Astrocyte (in vitro differentiated cells and primary cell): ENCODE measurements at regions not wholly inside any gene's neighbourhood (a gene's known extent, or its start where the extent isn't known, plus 50 kb on each side); places are given as distances from the start of the nearest gene placed in this dataset.

ENCODE experiments used
- DNase-seq: peaks from one replicate; pipeline ENCODE4 v3.0.0-alpha.2; 2010; ENCODE audit warnings: low read depth
- FAIRE-seq: peaks from 2 replicates; lab custom pipeline; 2011; peaks lifted over from hg19 to GRCh38; lab: Jason Lieb, UNC
- H2AFZ ChIP-seq: 2 replicates; pipeline ENCODE4 v1.6.0; 2012; ENCODE audit warnings: low read depth, low read length, inconsistent platforms
- H3K27ac ChIP-seq: 2 replicates; pipeline ENCODE4 v1.5.1; 2011; ENCODE audit warnings: low read depth, low read length, inconsistent platforms
- H3K27me3 ChIP-seq: 2 replicates; pipeline ENCODE4 v1.6.0; 2011; ENCODE audit warnings: low read length, inconsistent platforms; ENCODE audit not compliant: insufficient read depth
- H3K36me3 ChIP-seq: 2 replicates; pipeline ENCODE4 v1.5.1; 2011; ENCODE audit warnings: low read length, inconsistent platforms; ENCODE audit not compliant: insufficient read depth
- H3K4me1 ChIP-seq: 2 replicates; pipeline ENCODE4 v1.5.1; 2011; ENCODE audit warnings: low read length, inconsistent platforms; ENCODE audit not compliant: insufficient read depth
- H3K4me2 ChIP-seq: 2 replicates; pipeline ENCODE4 v1.6.0; 2012; ENCODE audit warnings: low read length, inconsistent platforms
- H3K4me3 ChIP-seq: 2 replicates; pipeline ENCODE4 v1.5.1; 2011; ENCODE audit warnings: low read depth, mild to moderate bottlenecking, low read length, inconsistent platforms; ENCODE audit not compliant: insufficient read depth
- H3K79me2 ChIP-seq: 2 replicates; pipeline ENCODE4 v1.6.0; 2012; ENCODE audit warnings: mild to moderate bottlenecking, low read length, inconsistent platforms; ENCODE audit not compliant: insufficient read depth
- H3K9ac ChIP-seq: 2 replicates; pipeline ENCODE4 v1.6.0; 2012; ENCODE audit warnings: mild to moderate bottlenecking, low read length, inconsistent platforms
- H3K9me3 ChIP-seq: 2 replicates; pipeline ENCODE4 v1.5.1; 2012; ENCODE audit warnings: low read depth, mild to moderate bottlenecking, low read length, inconsistent platforms; ENCODE audit not compliant: insufficient read depth
- H4K20me1 ChIP-seq: 2 replicates; pipeline ENCODE4 v1.6.0; 2012; ENCODE audit warnings: low read length, inconsistent platforms; ENCODE audit not compliant: insufficient read depth
- H3K27ac Mint-ChIP-seq: one replicate; pipeline ENCODE4 v1.8.0; 2021; ENCODE audit warnings: mild to moderate bottlenecking, mixed read lengths; ENCODE audit not compliant: unreplicated experiment
- H3K27me3 Mint-ChIP-seq: one replicate; pipeline ENCODE4 v1.8.0; 2021; ENCODE audit warnings: low read depth, mixed read lengths; ENCODE audit not compliant: unreplicated experiment
- H3K36me3 Mint-ChIP-seq: one replicate; pipeline ENCODE4 v1.8.0; 2021; ENCODE audit warnings: low read depth, mixed read lengths; ENCODE audit not compliant: unreplicated experiment
- H3K4me1 Mint-ChIP-seq: one replicate; pipeline ENCODE4 v1.8.0; 2021; ENCODE audit warnings: low read depth, mixed read lengths; ENCODE audit not compliant: unreplicated experiment
- H3K4me3 Mint-ChIP-seq: one replicate; pipeline ENCODE4 v1.8.0; 2021; ENCODE audit warnings: mild to moderate bottlenecking, moderate library complexity, mixed read lengths; ENCODE audit not compliant: unreplicated experiment
- H3K9me3 Mint-ChIP-seq: one replicate; pipeline ENCODE4 v1.8.0; 2021; ENCODE audit warnings: mild to moderate bottlenecking, mixed read lengths; ENCODE audit not compliant: unreplicated experiment
- EZH2 ChIP-seq: IDR thresholded peaks from 2 replicates; pipeline ENCODE4 v1.6.1; 2012; ENCODE audit warnings: mild to moderate bottlenecking, low read length, inconsistent platforms; ENCODE audit not compliant: insufficient read depth
- TF ChIP-seq, protein P1 (sequence below): IDR thresholded peaks from 2 replicates; pipeline ENCODE4 v1.5.1; 2011; ENCODE audit warnings: low read depth, mild to moderate bottlenecking, inconsistent platforms, low read length, moderate library complexity; ENCODE audit not compliant: insufficient read depth

DNA sequence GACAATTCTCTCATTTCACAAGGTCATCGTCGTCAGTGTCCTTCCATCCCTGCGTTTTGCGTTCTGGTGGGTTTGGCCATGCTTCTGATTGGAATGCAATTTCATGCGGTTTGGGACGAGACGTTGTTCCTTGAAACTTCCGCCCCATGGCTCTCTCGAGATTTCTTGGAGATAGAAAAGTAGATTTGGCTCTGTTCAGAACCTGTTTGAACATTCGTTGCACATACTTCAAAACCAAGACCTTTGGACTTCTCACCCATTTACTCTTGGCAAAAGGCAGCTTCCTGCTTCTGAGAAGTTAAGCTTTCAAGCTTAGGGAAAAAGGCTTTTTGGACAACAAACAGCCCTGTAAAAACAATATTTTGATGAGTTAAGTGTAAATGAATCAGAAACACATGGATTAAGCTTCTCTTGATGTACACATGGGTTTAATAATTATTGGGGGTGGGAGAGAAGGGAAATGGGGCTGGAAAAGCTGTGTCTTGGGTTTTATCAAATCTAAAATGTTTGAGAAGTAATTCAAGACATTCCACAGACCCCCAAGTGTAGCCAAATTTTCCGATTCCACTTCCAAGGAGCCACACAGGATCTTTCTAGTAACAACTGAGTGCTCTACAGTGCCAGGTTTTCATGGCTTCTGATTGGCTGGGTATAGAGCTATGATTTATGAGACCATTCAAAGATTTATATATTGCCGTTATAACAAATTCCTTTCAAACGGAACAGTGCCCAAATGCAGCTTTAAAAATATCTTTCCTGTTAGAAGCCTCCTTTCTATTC lies 467.2 kb downstream of the MED13L start:
- DNase-seq = no peak
- H3K27ac Mint-ChIP-seq = no peak overlapping the region
- peaks cover 6% of the 10 kb centered on the region for H3K9me3 Mint-ChIP-seq
- Histone ChIP-seq H3K36me3 (no peaks in the 10 kb centered on the region), H3K9ac (no peak overlapping the region), H3K4me3 (no peak overlapping the region), H3K27ac (no peak overlapping the region), H3K79me2 (no peaks in the 10 kb centered on the region), H3K4me1 (no peaks in the 10 kb centered on the region), H3K4me2 (no peak overlapping the region), H2AFZ (no peak overlapping the region), H3K27me3 (no peaks in the 10 kb centered on the region), H4K20me1 (no peaks in the 10 kb centered on the region), H3K9me3 (peaks cover 4% of the 10 kb centered on the region)
- peaks cover 26% of the 10 kb centered on the region for H3K27me3 Mint-ChIP-seq
- FAIRE-seq = no peak
- TF ChIP-seq EZH2 = no peak
- TF ChIP-seq, protein P1, sequence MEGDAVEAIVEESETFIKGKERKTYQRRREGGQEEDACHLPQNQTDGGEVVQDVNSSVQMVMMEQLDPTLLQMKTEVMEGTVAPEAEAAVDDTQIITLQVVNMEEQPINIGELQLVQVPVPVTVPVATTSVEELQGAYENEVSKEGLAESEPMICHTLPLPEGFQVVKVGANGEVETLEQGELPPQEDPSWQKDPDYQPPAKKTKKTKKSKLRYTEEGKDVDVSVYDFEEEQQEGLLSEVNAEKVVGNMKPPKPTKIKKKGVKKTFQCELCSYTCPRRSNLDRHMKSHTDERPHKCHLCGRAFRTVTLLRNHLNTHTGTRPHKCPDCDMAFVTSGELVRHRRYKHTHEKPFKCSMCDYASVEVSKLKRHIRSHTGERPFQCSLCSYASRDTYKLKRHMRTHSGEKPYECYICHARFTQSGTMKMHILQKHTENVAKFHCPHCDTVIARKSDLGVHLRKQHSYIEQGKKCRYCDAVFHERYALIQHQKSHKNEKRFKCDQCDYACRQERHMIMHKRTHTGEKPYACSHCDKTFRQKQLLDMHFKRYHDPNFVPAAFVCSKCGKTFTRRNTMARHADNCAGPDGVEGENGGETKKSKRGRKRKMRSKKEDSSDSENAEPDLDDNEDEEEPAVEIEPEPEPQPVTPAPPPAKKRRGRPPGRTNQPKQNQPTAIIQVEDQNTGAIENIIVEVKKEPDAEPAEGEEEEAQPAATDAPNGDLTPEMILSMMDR = no peak
- no peak overlapping the region for H3K4me3 Mint-ChIP-seq
- H3K36me3 Mint-ChIP-seq = no peaks in the 10 kb centered on the region
- peaks cover 3% of the 10 kb centered on the region for H3K4me1 Mint-ChIP-seq

DNA sequence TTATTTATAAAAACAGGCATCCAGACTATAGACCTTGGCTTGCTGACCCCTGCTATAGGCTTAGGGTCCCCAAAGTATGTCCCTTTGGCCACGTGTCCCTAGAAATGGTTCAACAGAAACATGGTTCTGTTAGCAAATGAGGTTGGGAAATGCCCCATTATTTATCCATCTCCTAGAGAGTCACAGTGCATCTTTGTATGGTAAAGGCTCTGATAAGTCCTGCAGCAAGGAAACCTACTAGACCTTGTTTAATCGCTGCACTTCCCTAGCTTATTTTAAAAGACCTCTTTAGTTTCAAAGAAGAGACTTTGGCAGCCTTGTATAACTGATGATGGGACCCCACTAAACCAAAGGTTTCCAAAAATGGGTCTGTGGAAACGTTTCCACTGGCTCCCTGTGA lies 471.5 kb downstream of the MED13L start:
- Mint-ChIP-seq H3K27ac (no peak overlapping the region), H3K4me1 (no peaks in the 10 kb centered on the region), H3K27me3 (peaks cover 27% of the 10 kb centered on the region), H3K4me3 (no peak overlapping the region), H3K9me3 (no peaks in the 10 kb centered on the region), H3K36me3 (no peaks in the 10 kb centered on the region)
- Histone ChIP-seq H3K79me2 (no peaks in the 10 kb centered on the region), H4K20me1 (no peaks in the 10 kb centered on the region), H3K36me3 (no peaks in the 10 kb centered on the region), H3K4me3 (no peak overlapping the region), H3K27ac (no peak overlapping the region), H3K9ac (no peak overlapping the region), H3K9me3 (no peaks in the 10 kb centered on the region), H3K27me3 (no peaks in the 10 kb centered on the region), H2AFZ (no peak overlapping the region), H3K4me2 (no peak overlapping the region), H3K4me1 (no peaks in the 10 kb centered on the region)
- DNase-seq (no peak), FAIRE-seq (no peak)
- no peak for TF ChIP-seq EZH2
- TF ChIP-seq, protein P1 = no peak

DNA sequence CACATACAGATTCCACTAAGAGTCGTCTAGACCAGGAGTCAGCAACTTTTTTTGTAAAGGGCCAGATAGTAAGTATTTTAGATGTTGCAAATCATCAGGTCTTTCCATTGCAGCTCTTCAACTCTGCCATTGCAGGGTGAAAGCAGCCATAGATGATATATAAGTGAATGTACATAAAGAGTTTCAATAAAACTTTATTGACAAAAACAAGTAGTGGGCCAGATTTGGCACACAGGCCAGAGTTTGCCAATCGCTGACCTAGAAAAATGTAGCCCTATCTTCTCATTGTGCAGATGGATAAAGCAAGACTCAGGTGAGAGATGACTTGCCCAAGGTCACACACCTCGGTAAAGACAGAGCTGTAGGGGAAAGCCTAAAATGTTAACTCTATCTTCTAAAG lies 474.7 kb downstream of the MED13L start:
- no peak overlapping the region for H3K4me3 ChIP-seq
- H3K9me3 ChIP-seq = no peaks in the 10 kb centered on the region
- H3K27ac ChIP-seq = no peak overlapping the region
- no peaks in the 10 kb centered on the region for H4K20me1 ChIP-seq
- H3K79me2 ChIP-seq = no peaks in the 10 kb centered on the region
- no peaks in the 10 kb centered on the region for H3K4me1 ChIP-seq
- H3K36me3 Mint-ChIP-seq = no peaks in the 10 kb centered on the region
- no peak overlapping the region for H3K9ac ChIP-seq
- no peaks in the 10 kb centered on the region for H3K4me1 Mint-ChIP-seq
- H3K36me3 ChIP-seq = no peaks in the 10 kb centered on the region
- DNase-seq (no peak), FAIRE-seq (no peak)
- peaks cover 17% of the 10 kb centered on the region for H3K27me3 Mint-ChIP-seq
- no peak overlapping the region for H3K4me3 Mint-ChIP-seq
- H2AFZ ChIP-seq = no peak overlapping the region
- H3K27me3 ChIP-seq = no peaks in the 10 kb centered on the region
- H3K9me3 Mint-ChIP-seq = no peaks in the 10 kb centered on the region
- TF ChIP-seq, protein P1 = no peak
- no peak overlapping the region for H3K4me2 ChIP-seq
- no peak overlapping the region for H3K27ac Mint-ChIP-seq
